K562 (cell line): ENCODE measurements at regions not wholly inside any gene's neighbourhood (a gene's known extent, or its start where the extent isn't known, plus 50 kb on each side); places are given as distances from the start of the nearest gene placed in this dataset.

Source experiments
- ATAC-seq: fragments of 200-7000 bp; cut with Tn5 transposase; 3 replicates; pipeline ENCODE4 v1.9.1; 2020; ENCODE audit warnings: moderate library complexity
- BruUV-seq: library from RNA; stranded (reverse); fragments of 400-500 nt; replicated peaks from 2 replicates; lab custom pipeline; 2021; lab: Mats Ljungman, UMichigan
- CTCF ChIA-PET: fragments of 300-600 bp; formaldehyde crosslinking; extraction: SDS; loops from one replicate; lab custom pipeline; 2021; ENCODE audit warnings: low intra/inter-chr PET ratio; lab: Yijun Ruan, JAX
- POLR2A ChIA-PET: fragments of 300-600, 350-650 bp; sonication (Branson Sonifier 250); formaldehyde crosslinking; extraction: SDS; loops from one replicate; lab custom pipeline; 2021; ENCODE audit warnings: antibody characterized with exemption, inconsistent platforms; lab: Yijun Ruan, JAX
- DNase-seq, 4 experiments: peaks; one replicate each; pipeline versions ENCODE4 v3.0.0 to v3.0.0-alpha.2; 2011 to 2018; ENCODE audit warnings: low spot score in 3 of 4, mixed read lengths in 3 of 4; ENCODE audit errors: extremely low read depth in 1 of 4
- FAIRE-seq: peaks from 2 replicates; lab custom pipeline; 2011; peaks lifted over from hg19 to GRCh38; lab: Jason Lieb, UNC
- H2AFZ ChIP-seq: 2 replicates; pipeline ENCODE4 v1.6.0; 2011; ENCODE audit warnings: low read depth, low read length, control low read depth, inconsistent platforms
- H3K27ac ChIP-seq: fragments of 200-600 bp; 3 replicates; pipeline ENCODE4 v1.8.0; 2011; ENCODE audit warnings: low read depth, mild to moderate bottlenecking, control low read depth, inconsistent platforms, low read length, moderate library complexity, mixed read lengths; ENCODE audit errors: extremely low read depth
- H3K27me3 ChIP-seq, 2 experiments: fragments of 300-600 bp in 1 of 2; 2 replicates in 1 of 2; 3 replicates in 1 of 2; pipeline versions ENCODE4 v1.6.0 to v1.8.0; 2011; ENCODE audit warnings: inconsistent platforms in 2 of 2, low read length in 2 of 2, mild to moderate bottlenecking in 1 of 2, mixed read lengths in 1 of 2, moderate library complexity in 1 of 2; ENCODE audit not compliant: control insufficient read depth in 2 of 2, insufficient read depth in 2 of 2
- H3K36me3 ChIP-seq: fragments of 300-600 bp; 3 replicates; pipeline ENCODE4 v1.8.0; 2011; ENCODE audit warnings: mild to moderate bottlenecking, low read length, inconsistent platforms; ENCODE audit not compliant: control insufficient read depth, insufficient read depth
- H3K4me1 ChIP-seq, 2 experiments: fragments of 200-600 bp in 1 of 2; replicated peaks in 1 of 2; 2 replicates in 1 of 2; 3 replicates in 1 of 2; pipeline versions ENCODE4 v1.5.1 to v1.8.0; 2011; ENCODE audit warnings: inconsistent platforms in 2 of 2, low read length in 2 of 2, mild to moderate bottlenecking in 1 of 2, mixed read lengths in 1 of 2, moderate library complexity in 1 of 2; ENCODE audit not compliant: control insufficient read depth in 2 of 2, insufficient read depth in 2 of 2
- H3K4me2 ChIP-seq: 2 replicates; pipeline ENCODE4 v1.6.1; 2011; ENCODE audit warnings: low read length, control low read depth, inconsistent platforms, mixed read lengths; ENCODE audit not compliant: insufficient read depth
- H3K4me3 ChIP-seq: fragments of 200-600 bp; sonication (generic), shearing (Covaris generic); 2 replicates; pipeline ENCODE4 v1.5.1; 2016; ENCODE audit warnings: control low read depth, inconsistent platforms
- H3K79me2 ChIP-seq: fragments of 200-600 bp; 3 replicates; pipeline ENCODE4 v1.8.0; 2011; ENCODE audit warnings: low read length, inconsistent platforms; ENCODE audit not compliant: control insufficient read depth, insufficient read depth
- H3K9ac ChIP-seq, 2 experiments: 2 replicates each; pipeline versions ENCODE4 v1.6.0 to v1.6.1; 2011; ENCODE audit warnings: low read depth in 2 of 2, low read length in 2 of 2, control low read depth in 1 of 2, inconsistent platforms in 1 of 2, mild to moderate bottlenecking in 1 of 2, mixed read lengths in 1 of 2; ENCODE audit not compliant: insufficient read depth in 1 of 2
- H3K9me1 ChIP-seq: one replicate; pipeline ENCODE4 v1.6.0; 2011; ENCODE audit warnings: inconsistent platforms, mild to moderate bottlenecking, low read length, moderate library complexity; ENCODE audit not compliant: control insufficient read depth, insufficient read depth
- H3K9me3 ChIP-seq: replicated peaks from 2 replicates; pipeline ENCODE4 v1.5.1; 2011; ENCODE audit warnings: low read depth, low read length, inconsistent platforms; ENCODE audit not compliant: control insufficient read depth, insufficient read depth
- H4K20me1 ChIP-seq: replicated peaks from 2 replicates; pipeline ENCODE4 v1.6.1; 2011; ENCODE audit warnings: low read length, inconsistent platforms, mixed read lengths; ENCODE audit not compliant: control insufficient read depth, insufficient read depth
- HES1 ChIP-seq: fragments of 450-650 bp; IDR thresholded peaks from 2 replicates; pipeline ENCODE4 v1.6.1; 2016; ENCODE audit warnings: low read depth, mild to moderate bottlenecking, moderate library complexity
- NR3C1 ChIP-seq: sonication (generic); formaldehyde crosslinking; IDR thresholded peaks from 2 replicates; pipeline ENCODE4 v1.8.1; 2022; ENCODE audit warnings: missing genetic modification reagents
- SMARCA5 ChIP-seq: fragments of 450-650 bp; IDR thresholded peaks from 2 replicates; pipeline ENCODE4 v1.6.1; 2016
- SNRNP70 ChIP-seq: fragments of 200-400 bp; formaldehyde crosslinking; optimal IDR thresholded peaks from 2 replicates; pipeline ENCODE3; 2017; ENCODE audit warnings: low read depth, low read length
- STAT5B ChIP-seq: fragments of 250-450 bp; sonication (Bioruptor Pico); IDR thresholded peaks from 2 replicates; pipeline ENCODE4 v1.8.0; 2021; ENCODE audit warnings: mild to moderate bottlenecking, inconsistent platforms
- TBL1XR1 ChIP-seq, 2 experiments: IDR thresholded peaks; 2 replicates each; pipeline ENCODE4 v1.6.1; 2012; ENCODE audit warnings: improper control_type of control experiment in 2 of 2, low read length in 2 of 2, mild to moderate bottlenecking in 1 of 2
- TCF7L2 ChIP-seq: fragments of 150-350 bp; IDR thresholded peaks from 2 replicates; pipeline ENCODE4 v1.6.1; 2016; ENCODE audit warnings: low read depth, mild to moderate bottlenecking, low read length, moderate library complexity
- ZNF224 ChIP-seq: sonication (generic); formaldehyde crosslinking; IDR thresholded peaks from 2 replicates; pipeline ENCODE4 v1.8.0; 2022; ENCODE audit warnings: mild to moderate bottlenecking, missing genetic modification reagents
- WGBS: fragments of 100-300 bp; shearing (Covaris generic); methylation state at CpG from one replicate; pipeline ENCODE4 v1.1.6; 2016; ENCODE audit warnings: low coverage, mixed read lengths; ENCODE audit not compliant: insufficient coverage; ENCODE audit errors: missing lambda C conversion rate; 5-methylcytosine and 5-hydroxymethylcytosine counted together
- in situ Hi-C: fragments of 300-500 bp; cut with MboI; formaldehyde crosslinking; loops from 4 replicates; pipeline ENCODE4 v1.15.0; 2018; ENCODE audit warnings: inconsistent platforms, mixed read lengths
- intact Hi-C: fragments of 100-400 bp; cut with micrococcal nuclease; formaldehyde crosslinking; loops from 2 replicates; pipeline ENCODE4 v1.14.2; 2022

- POLR2A ChIA-PET = no interaction called here
- H3K4me1 ChIP-seq = no peaks in the 10 kb centered on the region
- H3K79me2 ChIP-seq = no peaks in the 10 kb centered on the region
- intact Hi-C loops = no loop called here
- no peak overlapping the region for H3K9ac ChIP-seq
- no peak overlapping the region for H2AFZ ChIP-seq
- H3K27me3 ChIP-seq = peaks cover 0 to 4% of the 10 kb centered on the region in 2 experiments; a peak in 1 of 5 replicates
- CTCF ChIA-PET = no interaction called here
- TF ChIP-seq HES1 = no peak
- TF ChIP-seq, all 486 proteins: peak for 0
- Histone ChIP-seq H3K9me1 (no peaks in the 10 kb centered on the region), H4K20me1 (no peaks in the 10 kb centered on the region), H3K4me3 (no peak overlapping the region), H3K9me3 (no peaks in the 10 kb centered on the region), H3K36me3 (no peaks in the 10 kb centered on the region), H3K4me2 (no peak overlapping the region), H3K27ac (no peak overlapping the region)
- WGBS = 3% methylated on average over 3 of the region's 3 CpGs
- no TSS peak for BruUV-seq
- FAIRE-seq (no peak), DNase-seq (no peak), ATAC-seq (no peak)
- in situ Hi-C loops = no loop called here
These were observed 218.4 kb downstream of the STK31 start for GRCh38 chr7:23928418-23928775.

- Histone ChIP-seq H3K4me3 (no peak overlapping the region), H3K4me1 (no peaks in the 10 kb centered on the region), H3K9ac (no peak overlapping the region), H2AFZ (no peak overlapping the region), H3K79me2 (no peaks in the 10 kb centered on the region), H3K27ac (no peak overlapping the region), H3K9me1 (no peaks in the 10 kb centered on the region), H3K27me3 (peaks cover 0 to 4% of the 10 kb centered on the region in 2 experiments; a peak in 1 of 5 replicates), H3K9me3 (no peaks in the 10 kb centered on the region), H4K20me1 (no peaks in the 10 kb centered on the region), H3K4me2 (no peak overlapping the region), H3K36me3 (no peaks in the 10 kb centered on the region)
- intact Hi-C loops (no loop called here), in situ Hi-C loops (no loop called here)
- DNase-seq = no peak
- BruUV-seq = no TSS peak
- ChIA-PET POLR2A (no interaction called here), CTCF (no interaction called here)
- no peak for TF ChIP-seq SNRNP70
- no peak for TF ChIP-seq NR3C1 (CRISPR knock-in tag)
- TF ChIP-seq TBL1XR1 (IDR thresholded peaks at IDR 0.05; ENCODE audit: low read length in 2 of 2) = no peak
- TF ChIP-seq SMARCA5 = no peak
- TF ChIP-seq ZNF224 (CRISPR knock-in tag) = no peak
- no peak for TF ChIP-seq TCF7L2
- TF ChIP-seq STAT5B (CRISPR knock-in tag) = no peak
- WGBS = 0% methylated on average over 1 of the region's 1 CpG
- no peak for ATAC-seq
- no peak for FAIRE-seq
These were observed 220.3 kb downstream of the STK31 start for GRCh38 chr7:23930312-23930711.
